A204.1 (cell line): ENCODE measurements at regions not wholly inside any gene's neighbourhood (a gene's known extent, or its start where the extent isn't known, plus 50 kb on each side); places are given as distances from the start of the nearest gene placed in this dataset.
"Not testable (repeated sequence)": the region's sequence is repeated elsewhere in the genome, so short reads cannot be mapped to it uniquely, and the experiment has no call there.

Experiments used
- FAIRE-seq: peaks from 2 replicates; lab custom pipeline; 2012; peaks lifted over from hg19 to GRCh38; lab: Jason Lieb, UNC

GRCh38 chr4:177185579-177185978 lies 124.1 kb upstream of the NEIL3 start:
- no peak for FAIRE-seq

GRCh38 chr4:177187371-177187770 lies 122.3 kb upstream of the NEIL3 start:
- FAIRE-seq: no peak

- no peak for FAIRE-seq
These were observed 118.6 kb upstream of the NEIL3 start for GRCh38 chr4:177190995-177191580.

GRCh38 chr4:177191586-177191985 lies 118.1 kb upstream of the NEIL3 start:
- no peak for FAIRE-seq

- no peak for FAIRE-seq
These were observed 117.7 kb upstream of the NEIL3 start for GRCh38 chr4:177191991-177192390.

- not testable (repeated sequence) for FAIRE-seq
These were observed 116.5 kb upstream of the NEIL3 start for GRCh38 chr4:177193024-177193715.

- FAIRE-seq: no peak
These were observed 114.8 kb upstream of the NEIL3 start for GRCh38 chr4:177194906-177195305.

GRCh38 chr4:177196615-177197014 lies 113.1 kb upstream of the NEIL3 start:
- FAIRE-seq: no peak

- no peak for FAIRE-seq
These were observed 108.1 kb upstream of the NEIL3 start for GRCh38 chr4:177201614-177202013.

GRCh38 chr4:177204126-177204525 lies 105.5 kb upstream of the NEIL3 start:
- no peak for FAIRE-seq

GRCh38 chr4:177214935-177215334 lies 94.7 kb upstream of the NEIL3 start:
- no peak for FAIRE-seq

- FAIRE-seq: no peak
These were observed 89.3 kb upstream of the NEIL3 start for GRCh38 chr4:177220376-177220775.

- FAIRE-seq: no peak
These were observed 86.9 kb upstream of the NEIL3 start for GRCh38 chr4:177222781-177223180.

GRCh38 chr4:177225605-177226004 lies 84.1 kb upstream of the NEIL3 start:
- no peak for FAIRE-seq

- no peak for FAIRE-seq
These were observed 82.0 kb upstream of the NEIL3 start for GRCh38 chr4:177227636-177228035.

- FAIRE-seq: no peak
These were observed 81.1 kb upstream of the NEIL3 start for GRCh38 chr4:177228599-177228998.

GRCh38 chr4:177229331-177229730 lies 80.3 kb upstream of the NEIL3 start:
- FAIRE-seq: peak; percentile 16

- FAIRE-seq: no peak
These were observed 77.2 kb upstream of the NEIL3 start for GRCh38 chr4:177232473-177232872.

- no peak for FAIRE-seq
These were observed 74.6 kb upstream of the NEIL3 start for GRCh38 chr4:177235026-177235425.

GRCh38 chr4:177236886-177237285 lies 72.8 kb upstream of the NEIL3 start:
- no peak for FAIRE-seq

GRCh38 chr4:177237291-177237690 lies 72.4 kb upstream of the NEIL3 start:
- FAIRE-seq: no peak

- no peak for FAIRE-seq
These were observed 70.2 kb upstream of the NEIL3 start for GRCh38 chr4:177239477-177239876.

- FAIRE-seq: no peak
These were observed 69.8 kb upstream of the NEIL3 start for GRCh38 chr4:177239878-177240277.

GRCh38 chr4:177242651-177243286 lies 66.9 kb upstream of the NEIL3 start:
- no peak for FAIRE-seq
